HG03571 (cell line): ENCODE measurements at regions not wholly inside any gene's neighbourhood (a gene's known extent, or its start where the extent isn't known, plus 50 kb on each side); places are given as distances from the start of the nearest gene placed in this dataset.
"Not testable (repeated sequence)": the region's sequence is repeated elsewhere in the genome, so short reads cannot be mapped to it uniquely, and the experiment has no call there.

Experiments used
- ATAC-seq: cut with Tn5 transposase; IDR thresholded peaks from one replicate; pipeline ENCODE4 v1.9.1; 2021; ENCODE audit not compliant: unreplicated experiment

- ATAC-seq = no peak
Measured at GRCh38 chr22:22716136-22716665, 71.8 kb downstream of the GGTLC2 start.

GRCh38 chr22:22717664-22718063 is 73.2 kb downstream of the GGTLC2 start:
- no peak for ATAC-seq

- ATAC-seq = peak; percentile 60
Measured at GRCh38 chr22:22720201-22720723, 75.8 kb downstream of the GGTLC2 start.

DNA sequence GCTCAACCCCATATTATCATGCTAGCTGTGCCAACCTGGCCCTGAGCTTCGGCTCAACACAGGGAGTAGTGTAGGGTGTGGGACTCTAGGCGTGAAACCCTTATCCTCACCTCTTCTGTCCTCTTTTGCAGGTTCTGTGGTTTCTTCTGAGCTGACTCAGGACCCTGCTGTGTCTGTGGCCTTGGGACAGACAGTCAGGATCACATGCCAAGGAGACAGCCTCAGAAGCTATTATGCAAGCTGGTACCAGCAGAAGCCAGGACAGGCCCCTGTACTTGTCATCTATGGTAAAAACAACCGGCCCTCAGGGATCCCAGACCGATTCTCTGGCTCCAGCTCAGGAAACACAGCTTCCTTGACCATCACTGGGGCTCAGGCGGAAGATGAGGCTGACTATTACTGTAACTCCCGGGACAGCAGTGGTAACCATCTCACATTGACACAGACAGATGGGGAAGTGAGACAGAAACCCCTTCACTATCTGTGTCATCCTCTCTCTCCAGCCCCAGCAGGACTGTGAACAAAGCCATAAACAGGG is 76.4 kb downstream of the GGTLC2 start:
- ATAC-seq = peak; percentile 52

- no peak for ATAC-seq
Measured at GRCh38 chr22:22721681-22722354, 77.4 kb downstream of the GGTLC2 start.

DNA sequence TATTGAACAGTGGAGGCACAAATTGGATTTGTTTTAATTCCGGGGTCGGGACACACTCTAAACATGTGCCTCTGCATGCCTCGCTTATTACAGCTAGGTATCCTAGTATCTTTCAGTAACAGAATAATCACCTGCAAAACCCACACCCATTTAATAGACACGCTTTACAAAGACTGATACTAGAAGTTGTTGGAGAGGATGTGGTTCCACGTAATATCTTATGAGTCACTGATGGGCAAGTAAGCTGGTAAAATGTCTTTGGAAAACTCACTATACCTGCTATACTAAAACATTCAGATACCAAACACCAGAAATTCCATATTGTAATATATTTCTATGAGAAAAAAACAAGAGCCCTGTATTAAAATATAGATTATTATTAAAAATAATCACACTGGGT is 84.0 kb downstream of the GGTLC2 start:
- no peak for ATAC-seq

DNA sequence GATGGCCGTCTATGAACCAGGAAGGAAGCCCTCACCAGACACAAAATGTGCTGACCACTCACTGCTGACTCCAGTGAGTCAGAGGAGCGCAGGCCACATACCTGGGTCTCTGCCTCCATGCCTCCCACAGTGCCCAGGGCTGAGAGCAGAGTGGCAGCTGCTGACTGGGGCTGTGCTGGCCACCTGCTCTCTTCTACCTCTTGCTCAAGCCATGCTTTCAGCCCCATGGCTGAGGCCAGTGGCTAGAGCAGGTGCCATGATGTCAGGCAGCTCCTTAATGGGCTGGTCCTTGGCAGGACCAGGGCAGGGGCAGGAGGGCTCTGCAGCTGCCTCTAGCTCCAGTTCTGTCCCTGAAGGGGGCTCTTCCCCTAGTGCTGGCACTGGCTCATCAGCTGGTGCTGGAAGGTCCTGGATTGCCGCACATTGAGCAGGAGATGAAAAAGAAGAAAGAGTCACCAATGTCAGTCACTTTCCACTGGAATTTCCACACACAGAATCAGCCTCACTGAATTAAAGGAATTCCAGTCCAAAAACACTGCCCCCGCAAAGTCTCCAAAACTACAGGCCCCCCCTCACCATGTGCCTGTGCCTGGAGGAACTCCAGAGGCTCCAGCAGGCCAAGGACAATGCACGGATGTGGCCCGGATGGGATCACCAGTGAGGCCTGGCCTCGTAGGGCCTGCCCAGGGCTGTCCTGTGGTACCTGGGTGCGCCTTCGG is 86.4 kb downstream of the GGTLC2 start:
- ATAC-seq = no peak

- no peak for ATAC-seq
Measured at GRCh38 chr22:22731374-22731676, 86.9 kb downstream of the GGTLC2 start.

DNA sequence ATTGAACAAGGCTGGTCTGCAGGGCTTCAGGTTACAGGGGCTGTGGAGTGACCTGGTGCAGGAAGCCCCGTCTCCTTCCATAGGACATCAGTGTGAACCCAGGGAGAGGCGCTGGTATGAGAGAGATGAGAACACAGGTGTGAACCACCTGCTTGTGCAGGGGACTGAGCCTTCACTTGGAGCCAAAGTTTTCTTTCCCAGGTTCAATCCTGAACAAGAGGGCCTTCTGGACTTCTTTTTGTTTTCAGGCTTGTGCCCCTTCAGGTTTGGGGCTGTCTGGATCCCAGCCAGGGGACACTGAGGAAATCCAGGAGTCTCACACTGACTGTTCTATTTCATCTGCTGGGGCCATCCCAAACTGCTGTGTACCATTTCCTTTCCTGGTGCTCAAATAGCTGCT is 88.6 kb downstream of the GGTLC2 start:
- ATAC-seq = not testable (repeated sequence)

DNA sequence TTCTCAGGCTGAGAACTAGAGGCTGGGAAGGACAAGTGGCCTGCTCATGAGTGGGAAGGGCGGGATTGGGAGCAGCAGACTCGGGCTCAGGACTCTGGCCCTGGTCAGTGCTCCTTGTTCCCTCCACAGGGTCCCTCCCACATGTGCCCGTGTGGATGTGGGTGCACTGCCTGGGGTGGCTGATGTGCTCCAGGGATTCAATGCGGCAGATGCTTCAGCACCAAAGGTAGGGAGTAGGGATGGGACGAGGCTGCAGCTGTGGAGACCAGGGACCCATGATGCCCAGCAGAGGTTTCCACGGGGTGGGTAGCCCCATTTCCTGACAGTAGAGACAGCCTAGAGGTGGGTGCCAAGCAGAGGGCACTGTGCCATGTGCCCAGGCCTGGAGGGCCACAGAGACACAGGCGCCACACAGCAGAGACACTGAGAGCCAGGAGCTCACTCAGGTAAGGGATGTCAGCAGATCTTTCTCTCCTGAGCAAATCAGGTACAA is 89.5 kb downstream of the GGTLC2 start:
- ATAC-seq = no peak

GRCh38 chr22:22734395-22735272 is 90.2 kb downstream of the GGTLC2 start:
- ATAC-seq = not testable (repeated sequence)

- ATAC-seq = not testable (repeated sequence)
Measured at GRCh38 chr22:22735276-22735675, 90.9 kb downstream of the GGTLC2 start.

- no peak for ATAC-seq
Measured at GRCh38 chr22:22735695-22736611, 91.5 kb downstream of the GGTLC2 start.

DNA sequence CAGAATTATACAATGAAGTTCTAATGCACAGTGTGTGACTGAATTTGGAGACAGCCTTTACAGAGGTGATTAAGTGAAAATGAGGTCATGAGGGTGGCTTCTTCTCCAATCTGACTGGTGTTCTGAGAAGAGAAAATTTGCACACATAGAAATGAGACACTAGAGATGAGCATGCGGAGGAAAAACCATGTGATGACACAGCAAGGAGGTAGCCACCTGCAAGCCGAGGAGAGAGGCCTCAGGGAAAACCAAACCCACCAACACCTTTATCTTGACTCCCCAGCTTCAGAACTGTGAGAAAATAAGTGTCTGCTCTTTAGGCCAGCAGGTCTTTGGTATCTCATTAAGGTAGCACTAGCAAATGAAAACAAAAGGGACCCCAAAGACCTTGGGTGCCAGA is 93.2 kb downstream of the GGTLC2 start:
- ATAC-seq = no peak

DNA sequence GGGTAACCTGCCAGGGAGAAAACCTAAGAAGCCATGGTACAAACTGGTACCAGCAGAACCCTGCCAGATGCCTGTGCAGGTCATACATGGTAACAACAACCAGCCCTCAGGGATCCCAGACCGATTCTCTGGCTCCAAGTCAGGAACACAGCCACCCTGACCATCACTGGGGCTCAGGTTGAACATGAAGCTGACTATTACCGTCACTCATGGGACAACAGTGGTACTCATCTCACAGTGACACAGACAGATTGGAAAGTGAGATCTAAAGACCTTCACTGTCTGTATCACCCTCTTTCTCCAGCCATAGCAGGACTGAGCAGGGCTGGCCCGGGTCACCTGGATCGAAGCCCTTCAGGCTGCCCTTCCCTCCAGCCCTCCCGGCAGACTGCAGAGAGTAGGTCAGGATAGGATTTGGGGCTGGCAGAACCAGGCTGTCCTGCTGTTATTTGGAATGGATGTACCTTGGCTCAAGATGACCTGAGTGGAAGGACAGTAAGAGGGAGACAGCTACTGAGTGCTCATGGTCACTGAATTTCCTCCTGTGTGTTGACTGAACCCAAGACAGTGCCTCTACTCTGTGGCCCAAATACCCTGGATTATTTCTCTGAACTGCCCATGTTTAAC is 94.7 kb downstream of the GGTLC2 start:
- no peak for ATAC-seq

DNA sequence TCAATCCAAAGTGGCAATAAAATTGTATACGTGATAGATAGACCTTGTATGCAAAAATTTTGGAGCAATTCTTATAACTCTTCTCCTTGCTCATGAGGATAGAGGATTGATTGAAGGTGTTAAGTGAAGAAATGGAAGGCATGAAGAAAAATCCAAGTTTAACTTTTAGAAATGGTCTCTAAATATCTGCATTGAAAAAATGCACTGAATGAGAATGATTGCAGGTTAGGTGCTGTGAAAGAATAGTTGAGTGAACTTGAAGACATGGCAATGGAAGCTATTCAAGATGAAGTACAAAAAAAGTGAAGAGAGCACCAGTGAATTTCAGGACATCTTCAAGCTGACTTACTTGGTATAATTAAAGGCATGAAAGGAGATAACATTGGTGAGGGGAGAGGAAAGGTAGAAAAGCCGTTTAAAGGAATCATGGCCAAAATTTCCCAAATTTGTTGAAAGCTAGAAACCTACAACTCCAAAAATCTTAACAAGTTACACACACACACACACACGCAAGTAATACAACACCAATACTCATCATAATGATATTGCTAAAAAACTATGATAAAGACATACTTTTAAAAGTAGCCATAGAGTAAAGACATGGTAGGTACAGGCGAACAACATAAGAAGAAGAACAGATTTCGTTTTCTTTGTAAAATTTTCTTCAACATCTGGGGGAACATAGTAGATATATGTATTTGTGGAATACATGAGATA is 96.3 kb downstream of the GGTLC2 start:
- no peak for ATAC-seq

DNA sequence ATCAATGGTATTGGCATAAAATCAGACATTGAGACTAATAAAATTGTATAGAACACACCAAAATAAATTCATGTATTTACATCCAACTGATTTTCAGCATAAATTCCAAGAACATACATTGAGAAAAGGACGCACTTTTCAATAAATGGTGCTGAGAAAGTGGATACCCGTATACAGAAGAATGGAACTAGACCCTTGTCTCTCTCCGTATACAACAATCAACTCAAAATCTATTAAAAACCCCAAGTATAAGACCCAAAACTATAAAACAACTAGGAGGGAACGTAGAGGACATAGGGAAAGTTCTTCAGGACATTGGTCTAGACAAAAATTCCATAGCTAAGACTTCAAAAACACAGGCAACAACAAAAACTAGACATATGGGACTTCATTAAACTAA is 97.4 kb downstream of the GGTLC2 start:
- ATAC-seq = no peak

- ATAC-seq = no peak
Measured at GRCh38 chr22:22742641-22743040, 98.2 kb downstream of the GGTLC2 start.
